ENCODE measurements at regions not wholly inside any gene's neighbourhood (a gene's known extent, or its start where the extent isn't known, plus 50 kb on each side); places are given as distances from the start of the nearest gene placed in this dataset.

GRCh38 chr10:130931256-130931655 is 380.3 kb downstream of the TCERG1L start:
- TF ChIP-seq POLR2A (IDR thresholded peaks at IDR 0.05) = no peak
- TF ChIP-seq CTCF (IDR thresholded peaks at IDR 0.05) = no peak
